HL-60 (cell line): ENCODE measurements at regions not wholly inside any gene's neighbourhood (a gene's known extent, or its start where the extent isn't known, plus 50 kb on each side); places are given as distances from the start of the nearest gene placed in this dataset.

ENCODE experiments used
- POLR2AphosphoS5 ChIP-seq: IDR thresholded peaks from 2 replicates; pipeline ENCODE4 v1.6.1; 2012; ENCODE audit warnings: low read depth
- REST ChIP-seq: IDR thresholded peaks from 2 replicates; pipeline ENCODE4 v1.6.1; 2012; ENCODE audit warnings: low read depth; ENCODE audit not compliant: insufficient replicate concordance
- SPI1 ChIP-seq: IDR thresholded peaks from 2 replicates; pipeline ENCODE4 v1.6.1; 2012; ENCODE audit warnings: low read depth, mild to moderate bottlenecking, borderline replicate concordance
- TF ChIP-seq, protein P1 (sequence below): IDR thresholded peaks from one replicate; pipeline ENCODE4 v1.5.1; 2011; ENCODE audit warnings: low read length, control low read depth, inconsistent platforms; ENCODE audit not compliant: insufficient read depth

- TF ChIP-seq, protein P1, sequence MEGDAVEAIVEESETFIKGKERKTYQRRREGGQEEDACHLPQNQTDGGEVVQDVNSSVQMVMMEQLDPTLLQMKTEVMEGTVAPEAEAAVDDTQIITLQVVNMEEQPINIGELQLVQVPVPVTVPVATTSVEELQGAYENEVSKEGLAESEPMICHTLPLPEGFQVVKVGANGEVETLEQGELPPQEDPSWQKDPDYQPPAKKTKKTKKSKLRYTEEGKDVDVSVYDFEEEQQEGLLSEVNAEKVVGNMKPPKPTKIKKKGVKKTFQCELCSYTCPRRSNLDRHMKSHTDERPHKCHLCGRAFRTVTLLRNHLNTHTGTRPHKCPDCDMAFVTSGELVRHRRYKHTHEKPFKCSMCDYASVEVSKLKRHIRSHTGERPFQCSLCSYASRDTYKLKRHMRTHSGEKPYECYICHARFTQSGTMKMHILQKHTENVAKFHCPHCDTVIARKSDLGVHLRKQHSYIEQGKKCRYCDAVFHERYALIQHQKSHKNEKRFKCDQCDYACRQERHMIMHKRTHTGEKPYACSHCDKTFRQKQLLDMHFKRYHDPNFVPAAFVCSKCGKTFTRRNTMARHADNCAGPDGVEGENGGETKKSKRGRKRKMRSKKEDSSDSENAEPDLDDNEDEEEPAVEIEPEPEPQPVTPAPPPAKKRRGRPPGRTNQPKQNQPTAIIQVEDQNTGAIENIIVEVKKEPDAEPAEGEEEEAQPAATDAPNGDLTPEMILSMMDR, result no peak
- TF ChIP-seq POLR2AphosphoS5, result no peak
- no peak for TF ChIP-seq SPI1
- TF ChIP-seq REST, result no peak
These were observed 549.8 kb upstream of the FAM241A start for GRCh38 chr4:111595456-111595855.
